Esophagus squamous epithelium (tissue), 5 donors: ENCODE measurements at regions not wholly inside any gene's neighbourhood (a gene's known extent, or its start where the extent isn't known, plus 50 kb on each side); places are given as distances from the start of the nearest gene placed in this dataset.
"Not testable (repeated sequence)": the region's sequence is repeated elsewhere in the genome, so short reads cannot be mapped to it uniquely, and the experiment has no call there.

ENCODE experiments used
- DNase-seq: peaks from one replicate; lab custom pipeline; 2025; lab: John Stamatoyannopoulos, UW
- H3K27ac ChIP-seq, 4 donors: fragments of 200-600 bp; sonication (generic); one replicate each; pipeline ENCODE4 v1.5.1; 2016 to 2019; ENCODE audit warnings: mild to moderate bottlenecking in 1 of 4
- H3K27me3 ChIP-seq, 4 donors: fragments of 200-600 bp; sonication (generic); 1 replicate in 3 of 4; 2 replicates in 1 of 4; pipeline versions ENCODE4 v1.5.1 to v1.6.0; 2017 to 2021; ENCODE audit warnings: antibody characterized with exemption in 1 of 4
- H3K36me3 ChIP-seq, 3 donors: fragments of 200-600 bp; sonication (generic); one replicate each; pipeline ENCODE4 v1.5.1; 2016 to 2019
- H3K4me1 ChIP-seq, 3 donors: fragments of 200-600 bp; sonication (generic); one replicate each; pipeline ENCODE4 v1.5.1; 2017 to 2019
- H3K4me3 ChIP-seq, 4 donors: fragments of 200-600 bp; sonication (generic); 1 replicate in 3 of 4; 2 replicates in 1 of 4; pipeline ENCODE4 v1.5.1; 2016 to 2019; ENCODE audit warnings: mild to moderate bottlenecking in 2 of 4, moderate library complexity in 1 of 4
- H3K9me3 ChIP-seq, 3 donors: fragments of 200-600 bp; sonication (generic); one replicate each; pipeline ENCODE4 v1.5.1; 2016 to 2019
- CTCF ChIP-seq, 6 experiments: fragments of 450-650 bp in 4 of 6; fragments of 200-600 bp in 2 of 6; sonication (generic) in 2 of 6; IDR thresholded peaks; one replicate each; pipeline ENCODE4 v1.5.1; 2016 to 2019; ENCODE audit warnings: antibody characterized with exemption in 6 of 6, mild to moderate bottlenecking in 4 of 6, moderate library complexity in 4 of 6
- POLR2A ChIP-seq, 4 donors: fragments of 450-650 bp; IDR thresholded peaks; one replicate each; pipeline ENCODE4 v1.6.1; 2017; ENCODE audit warnings: antibody characterized with exemption in 4 of 4, mild to moderate bottlenecking in 4 of 4, moderate library complexity in 3 of 4
- WGBS, 2 donors: methylation state at CpG; one replicate each; pipeline ENCODE4 v1.1.5; 2018; 5-methylcytosine and 5-hydroxymethylcytosine counted together
- intact Hi-C: fragments of 100-400 bp; cut with DNase I; formaldehyde crosslinking; loops from one replicate; pipeline ENCODE4 v1.15.0; 2022
- donor health status: DM: yes; HTN: yes; CAD: no.

- H3K27me3 ChIP-seq = peaks cover 0 to 60% (median 0%) of the 10 kb centered on the region in 4 donors
- TF ChIP-seq POLR2A (IDR thresholded peaks at IDR 0.05) (no peak), CTCF (IDR thresholded peaks at IDR 0.05) (peak in 1 of 6 experiments; percentile 35)
- 43 to 70% methylated on average over 7 of the region's 7 CpGs for WGBS, 2 donors
Observed at GRCh38 chr14:70257526-70257925, 68.8 kb upstream of the SLC8A3 start.

GRCh38 chr14:70256601-70257000 lies 67.8 kb upstream of the SLC8A3 start:
- H3K27ac ChIP-seq = no peak overlapping the region
- H3K9me3 ChIP-seq = no peaks in the 10 kb centered on the region
- no peak for TF ChIP-seq POLR2A (IDR thresholded peaks at IDR 0.05)
- no peak for TF ChIP-seq CTCF (IDR thresholded peaks at IDR 0.05)
- H3K4me3 ChIP-seq = no peak overlapping the region
- peaks cover 0 to 69% (median 0%) of the 10 kb centered on the region in 4 donors for H3K27me3 ChIP-seq
- no peaks in the 10 kb centered on the region for H3K36me3 ChIP-seq
- intact Hi-C loops = no loop called here
- H3K4me1 ChIP-seq = peaks cover 0 to 12% (median 0%) of the 10 kb centered on the region in 3 donors
- WGBS, 2 donors = 36 to 37% methylated on average over 2 of the region's 2 CpGs
- no peak for DNase-seq

More at GRCh38 chr14:70257526-70257925, 68.8 kb upstream of the SLC8A3 start:
- peaks cover 0 to 12% (median 0%) of the 10 kb centered on the region in 3 donors for H3K4me1 ChIP-seq
- intact Hi-C loops = no loop called here
- no peak overlapping the region for H3K4me3 ChIP-seq
- no peak overlapping the region for H3K27ac ChIP-seq
- no peaks in the 10 kb centered on the region for H3K9me3 ChIP-seq
- no peak for DNase-seq
- H3K36me3 ChIP-seq = no peaks in the 10 kb centered on the region

GRCh38 chr14:70255071-70256057 lies 66.6 kb upstream of the SLC8A3 start:
- H3K9me3 ChIP-seq, DNase-seq, H3K27ac ChIP-seq, intact Hi-C loops, H3K36me3 ChIP-seq: not testable (repeated sequence)
- peak overlapping the region in 3 of 4 donors; percentile 16 to 66 (median 46) for H3K4me3 ChIP-seq
- H3K27me3 ChIP-seq = peaks cover 0 to 64% (median 0%) of the 10 kb centered on the region in 4 donors
- H3K4me1 ChIP-seq = peaks cover 0 to 12% (median 0%) of the 10 kb centered on the region in 3 donors
- WGBS, 2 donors = 69 to 90% methylated on average over 14 to 15 of the region's 36 CpGs

- intact Hi-C loops = no loop called here
Observed at GRCh38 chr14:70254476-70254961, 65.8 kb upstream of the SLC8A3 start.

GRCh38 chr14:70253547-70253946 lies 64.8 kb upstream of the SLC8A3 start:
- H3K9me3 ChIP-seq, intact Hi-C loops, H3K4me3 ChIP-seq, H3K27ac ChIP-seq, DNase-seq, H3K36me3 ChIP-seq: not testable (repeated sequence)
- Histone ChIP-seq H3K4me1 (peaks cover 0 to 12% (median 0%) of the 10 kb centered on the region in 3 donors), H3K27me3 (peaks cover 0 to 60% (median 0%) of the 10 kb centered on the region in 4 donors)
- WGBS, 2 donors = 86 to 91% methylated on average over 4 of the region's 4 CpGs

More at GRCh38 chr14:70254476-70254961, 65.8 kb upstream of the SLC8A3 start:
- Histone ChIP-seq H3K27me3 (peaks cover 0 to 64% (median 0%) of the 10 kb centered on the region in 4 donors), H3K36me3 (no peaks in the 10 kb centered on the region), H3K4me3 (peak overlapping the region; percentile 27 to 66 (median 40)), H3K9me3 (no peaks in the 10 kb centered on the region), H3K4me1 (peaks cover 0 to 12% (median 0%) of the 10 kb centered on the region in 3 donors), H3K27ac (no peak overlapping the region)
- DNase-seq = no peak
- 0 to 1% methylated on average over 5 to 18 of the region's 31 CpGs for WGBS, 2 donors
- TF ChIP-seq POLR2A (IDR thresholded peaks at IDR 0.05) = no peak
- no peak for TF ChIP-seq CTCF (IDR thresholded peaks at IDR 0.05)

- intact Hi-C loops = no loop called here
- Histone ChIP-seq H3K27me3 (no peaks in the 10 kb centered on the region), H3K27ac (no peak overlapping the region), H3K36me3 (no peaks in the 10 kb centered on the region), H3K4me1 (no peaks in the 10 kb centered on the region), H3K4me3 (no peak overlapping the region), H3K9me3 (no peaks in the 10 kb centered on the region)
- no peak for TF ChIP-seq POLR2A (IDR thresholded peaks at IDR 0.05)
- TF ChIP-seq CTCF (IDR thresholded peaks at IDR 0.05) = no peak
- DNase-seq = no peak
- 55 to 56% methylated on average over 2 of the region's 2 CpGs for WGBS, 2 donors
Observed at GRCh38 chr14:70245026-70245425, 56.3 kb upstream of the SLC8A3 start.
